Stimulated activated CD4-positive, alpha-beta T cell treated with anti-CD3 and anti-CD28 coated beads, TNF-alpha, amount 100 ng/mL, for 48 hours (primary cell): ENCODE measurements at regions not wholly inside any gene's neighbourhood (a gene's known extent, or its start where the extent isn't known, plus 50 kb on each side); places are given as distances from the start of the nearest gene placed in this dataset.
"Not testable (repeated sequence)": the region's sequence is repeated elsewhere in the genome, so short reads cannot be mapped to it uniquely, and the experiment has no call there.

Experiments
- DNase-seq, 3 donors: peaks; one replicate each; pipeline ENCODE4 v3.0.0-alpha.2; 2020; ENCODE audit warnings: low read depth in 3 of 3

GRCh38 chr4:77505275-77505957 is 100.2 kb upstream of the CXCL13 start:
- no peak for DNase-seq

GRCh38 chr4:77505958-77506319 is 99.7 kb upstream of the CXCL13 start:
- DNase-seq = no peak

GRCh38 chr4:77510367-77510766 is 95.3 kb upstream of the CXCL13 start:
- no peak for DNase-seq

- DNase-seq = no peak
These were observed 80.1 kb upstream of the CXCL13 start for GRCh38 chr4:77525538-77525937.

- not testable (repeated sequence) for DNase-seq
These were observed 77.7 kb upstream of the CXCL13 start for GRCh38 chr4:77527900-77528299.

- no peak for DNase-seq
These were observed 67.5 kb upstream of the CXCL13 start for GRCh38 chr4:77538144-77538543.

GRCh38 chr4:77538574-77539157 is 67.0 kb upstream of the CXCL13 start:
- DNase-seq = no peak
